IPS DF 19.7 (cell line): ENCODE measurements at regions not wholly inside any gene's neighbourhood (a gene's known extent, or its start where the extent isn't known, plus 50 kb on each side); places are given as distances from the start of the nearest gene placed in this dataset.
"Not testable (repeated sequence)": the region's sequence is repeated elsewhere in the genome, so short reads cannot be mapped to it uniquely, and the experiment has no call there.

ENCODE experiments used
- DNase-seq: peaks from one replicate; pipeline ENCODE4 v3.0.0-alpha.2; 2013; ENCODE audit warnings: low read depth, low spot score

DNA sequence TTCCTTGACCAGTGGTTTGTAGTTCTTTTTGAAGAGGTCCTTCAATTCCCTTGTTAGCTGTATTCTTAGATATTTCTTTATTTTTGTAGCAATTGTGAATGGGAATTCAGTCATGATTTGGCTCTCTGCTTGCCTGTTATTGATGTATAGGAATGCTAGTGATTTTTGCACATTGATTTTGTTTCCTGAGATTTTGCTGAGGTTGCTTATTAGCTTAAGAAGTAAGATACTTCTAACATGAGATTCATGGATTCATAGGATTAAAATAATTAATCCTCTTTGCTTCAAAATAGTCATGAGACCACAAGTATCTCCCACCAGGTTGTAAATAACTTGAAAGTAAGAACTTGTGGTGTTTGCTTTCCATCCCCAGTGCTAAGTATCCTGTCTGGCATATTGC lies 308.9 kb downstream of the DTHD1 start:
- no peak for DNase-seq

- DNase-seq = no peak
Observed at GRCh38 chr4:36601864-36602495, 320.6 kb downstream of the DTHD1 start.

GRCh38 chr4:36609661-36610060 lies 328.2 kb downstream of the DTHD1 start:
- no peak for DNase-seq

DNA sequence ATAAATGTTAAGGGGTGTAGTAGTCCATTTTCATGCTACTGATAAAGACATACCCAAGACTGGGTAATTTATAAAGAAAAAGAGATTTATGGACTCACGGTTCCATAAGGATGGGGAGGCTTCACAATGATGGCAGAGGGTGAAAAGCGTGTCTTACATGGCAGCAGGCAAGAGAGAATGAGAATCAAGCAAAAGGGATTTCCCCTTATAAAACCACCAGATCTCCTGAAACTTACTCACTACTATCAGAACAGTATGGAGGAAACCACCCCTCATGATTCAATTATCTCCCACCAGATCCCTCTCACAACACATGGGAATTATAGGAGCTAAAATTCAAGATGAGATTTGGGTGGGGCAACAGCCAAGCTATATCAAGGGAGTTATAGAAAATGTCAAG lies 329.2 kb downstream of the DTHD1 start:
- DNase-seq = no peak

GRCh38 chr4:36613142-36613541 lies 331.7 kb downstream of the DTHD1 start:
- DNase-seq = not testable (repeated sequence)

DNA sequence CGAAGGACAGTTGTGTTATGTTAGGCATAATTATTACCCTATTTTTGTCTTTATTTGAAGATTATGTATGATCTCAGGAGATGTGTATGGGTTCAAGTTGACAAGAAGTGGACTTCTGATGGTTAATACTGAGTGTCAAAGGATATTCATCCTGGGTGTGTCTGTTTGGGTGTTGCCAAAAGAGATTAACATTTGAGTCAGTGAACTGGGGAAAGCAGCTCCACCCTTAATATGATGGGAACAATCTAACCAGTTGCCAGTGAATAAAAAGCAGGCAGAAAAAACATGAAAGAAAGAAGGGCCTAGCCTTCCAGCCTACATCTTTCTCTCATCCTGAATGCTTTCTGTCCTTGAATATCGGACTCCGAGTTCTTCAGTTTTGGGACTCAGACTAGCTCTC lies 332.6 kb downstream of the DTHD1 start:
- no peak for DNase-seq

- DNase-seq = no peak
Observed at GRCh38 chr4:36618102-36618501, 336.7 kb downstream of the DTHD1 start.

GRCh38 chr4:36624030-36624429 lies 342.6 kb downstream of the DTHD1 start:
- no peak for DNase-seq

DNA sequence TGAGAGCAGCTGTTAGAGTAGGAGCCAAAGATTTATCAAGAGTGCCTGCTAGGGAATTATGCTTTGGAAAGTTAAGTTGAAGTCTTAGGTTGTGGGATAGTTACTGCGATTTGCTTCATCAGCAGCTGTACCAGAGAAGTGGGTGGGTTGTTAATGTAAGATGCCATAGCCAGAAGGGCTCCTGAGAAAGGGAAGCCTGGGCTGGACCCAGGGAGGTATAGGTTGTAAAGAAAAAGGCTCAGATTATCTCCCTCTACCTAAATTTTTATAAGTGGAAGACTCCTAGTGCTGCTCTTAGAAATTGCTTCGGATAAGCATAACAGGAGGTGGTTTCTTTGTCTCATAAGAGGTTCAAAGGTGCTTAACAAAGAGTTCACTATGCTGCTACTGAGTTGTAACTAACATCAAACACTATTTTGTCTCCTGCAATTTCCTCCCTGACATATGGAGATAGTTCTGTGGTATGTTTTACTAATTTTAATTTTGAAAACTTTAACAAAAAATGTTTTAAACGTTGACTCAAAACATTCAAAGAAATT lies 356.9 kb downstream of the DTHD1 start:
- no peak for DNase-seq

- no peak for DNase-seq
Observed at GRCh38 chr4:36640876-36641275, 359.5 kb downstream of the DTHD1 start.

DNA sequence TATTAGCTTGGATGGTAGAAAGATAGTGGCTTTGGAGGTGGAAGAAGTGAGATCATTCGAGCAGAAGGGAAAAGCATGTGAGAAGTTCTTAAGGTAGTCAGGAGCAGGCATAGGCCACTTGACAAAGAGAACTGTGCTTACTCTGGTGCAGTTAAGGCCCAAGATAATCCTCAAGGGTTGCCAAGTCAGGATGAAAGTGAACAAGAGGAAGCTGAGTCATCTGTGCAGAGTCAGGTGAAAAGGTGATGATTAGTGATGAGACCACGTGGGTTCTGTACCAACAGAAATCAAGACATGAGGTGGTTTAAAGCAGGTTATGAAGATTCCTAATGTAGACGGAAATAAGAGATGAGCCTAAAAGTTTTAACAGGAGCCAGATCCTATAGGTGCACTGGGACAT lies 369.8 kb downstream of the DTHD1 start:
- DNase-seq = no peak

DNA sequence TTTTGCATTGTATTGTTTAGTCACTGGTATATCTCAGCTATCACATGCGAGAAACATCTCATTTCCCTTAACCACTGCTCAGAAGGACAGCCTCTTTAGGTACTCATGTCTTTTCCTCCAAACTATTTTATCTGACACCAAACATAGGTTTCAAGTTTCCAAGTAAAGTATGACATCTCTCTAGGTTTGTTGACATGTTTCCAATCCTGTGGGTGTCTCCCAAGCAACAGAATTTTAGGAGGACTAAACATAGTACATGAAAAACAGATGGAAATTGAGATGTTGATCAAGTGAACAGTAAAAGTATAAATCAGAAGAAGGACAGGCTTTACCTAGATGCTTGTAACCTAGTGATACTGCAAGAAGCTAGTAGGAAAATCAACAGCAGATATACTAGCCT lies 371.4 kb downstream of the DTHD1 start:
- DNase-seq = no peak

DNA sequence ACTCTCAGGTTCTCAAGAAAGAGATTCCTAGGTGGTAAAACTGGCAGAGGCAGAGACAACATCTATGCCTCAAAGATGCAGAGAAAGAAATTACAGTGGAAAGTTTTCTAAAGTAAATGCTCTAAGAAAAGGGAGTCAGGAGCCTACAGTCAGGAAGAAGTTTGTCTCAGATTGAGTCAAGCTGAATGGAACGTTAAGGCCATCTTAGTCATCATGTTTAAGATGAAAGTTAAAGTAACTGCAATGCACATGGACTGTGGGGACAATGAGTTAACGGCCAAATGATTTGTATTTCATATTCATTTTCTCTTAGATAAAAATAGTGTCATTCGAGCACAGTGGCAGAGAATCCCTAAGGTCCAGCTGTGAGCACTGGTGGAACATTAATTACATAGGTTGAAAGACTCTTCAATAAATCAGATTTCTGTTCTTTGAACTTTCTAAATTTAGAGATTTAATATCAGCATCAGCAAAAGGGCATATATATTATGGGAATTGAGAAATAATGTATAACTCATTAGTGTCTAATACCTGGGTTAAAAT lies 384.6 kb downstream of the DTHD1 start:
- DNase-seq = no peak

GRCh38 chr4:36675436-36675835 lies 394.0 kb downstream of the DTHD1 start:
- no peak for DNase-seq

- no peak for DNase-seq
Observed at GRCh38 chr4:36676139-36677050, 395.0 kb downstream of the DTHD1 start.

GRCh38 chr4:36677112-36677511 lies 395.7 kb downstream of the DTHD1 start:
- DNase-seq = no peak

- no peak for DNase-seq
Observed at GRCh38 chr4:36677874-36678273, 396.5 kb downstream of the DTHD1 start.

DNA sequence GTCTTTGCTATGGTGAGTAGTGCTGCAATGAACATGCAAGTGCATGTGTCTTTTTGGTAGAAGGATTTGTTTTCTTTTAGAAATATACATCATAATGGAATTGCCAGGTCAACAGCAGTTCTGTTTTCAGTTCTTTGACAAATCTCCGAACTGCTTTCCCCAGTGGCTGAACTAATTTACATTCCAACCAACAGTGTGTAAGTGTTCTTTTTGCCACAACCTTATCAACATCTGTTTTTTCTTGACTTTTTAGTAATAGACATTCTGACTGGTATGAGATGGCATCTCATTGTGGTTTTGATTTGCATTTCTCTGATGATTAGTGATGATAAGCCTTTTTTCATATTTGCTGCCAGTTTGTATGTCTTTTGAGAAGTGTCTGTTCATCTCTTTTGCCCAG lies 406.3 kb downstream of the DTHD1 start:
- no peak for DNase-seq

- no peak for DNase-seq
Observed at GRCh38 chr4:36692586-36692985, 411.2 kb downstream of the DTHD1 start.

- DNase-seq = no peak
Observed at GRCh38 chr4:36702245-36702644, 420.8 kb downstream of the DTHD1 start.

DNA sequence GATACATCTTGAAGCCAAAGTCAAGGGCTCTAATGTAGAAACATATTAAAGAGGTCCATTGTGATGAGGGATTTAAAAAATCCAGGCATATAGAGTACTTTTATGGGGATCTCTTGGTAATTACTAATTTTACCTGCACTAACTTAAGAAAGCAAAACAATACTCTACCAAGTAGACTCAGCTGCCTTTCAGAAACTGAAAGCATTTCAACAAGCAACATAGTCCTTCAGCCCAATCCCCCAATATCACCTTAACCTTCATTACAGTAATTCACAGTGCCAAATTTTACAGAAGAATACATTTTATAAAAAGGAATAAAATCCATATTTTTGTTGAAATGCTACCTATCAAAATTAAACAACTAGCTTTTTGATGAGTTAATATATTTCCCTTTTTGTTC lies 422.9 kb downstream of the DTHD1 start:
- DNase-seq = no peak

GRCh38 chr4:36709991-36710390 lies 428.6 kb downstream of the DTHD1 start:
- no peak for DNase-seq

GRCh38 chr4:36712013-36712412 lies 430.6 kb downstream of the DTHD1 start:
- no peak for DNase-seq
